ENCODE measurements at regions not wholly inside any gene's neighbourhood (a gene's known extent, or its start where the extent isn't known, plus 50 kb on each side); places are given as distances from the start of the nearest gene placed in this dataset.

DNA sequence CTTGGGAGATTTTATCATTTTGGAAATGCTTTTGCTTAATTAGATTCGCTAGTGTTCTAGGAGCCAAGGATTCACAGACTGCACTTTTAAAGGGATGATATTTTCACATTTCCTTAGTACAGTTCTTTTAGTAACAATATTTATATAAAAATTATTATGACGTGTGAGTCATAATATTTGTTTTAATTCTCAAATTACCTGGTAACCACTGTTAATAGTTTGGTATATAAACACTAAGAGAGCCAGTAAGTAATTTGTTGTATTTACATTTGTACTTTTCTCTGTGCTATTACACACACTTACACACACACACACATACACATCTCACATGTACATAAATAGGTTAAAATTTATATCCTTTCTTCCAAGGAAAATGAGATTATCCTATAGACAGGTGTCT lies 58.8 kb upstream of the RAD23B start:
- no peak overlapping the region for H3K4me3 ChIP-seq
- H3K9me3 ChIP-seq = no peaks in the 10 kb centered on the region
- no peak for DNase-seq
- intact Hi-C loops (cut with DNase I) = no loop called here
- no peaks in the 10 kb centered on the region for H3K4me1 ChIP-seq
- ATAC-seq = no peak
- no peaks in the 10 kb centered on the region for H3K36me3 ChIP-seq
- no peak overlapping the region for H3K27ac ChIP-seq
- no peaks in the 10 kb centered on the region for H3K27me3 ChIP-seq
- TF ChIP-seq, protein P1, sequence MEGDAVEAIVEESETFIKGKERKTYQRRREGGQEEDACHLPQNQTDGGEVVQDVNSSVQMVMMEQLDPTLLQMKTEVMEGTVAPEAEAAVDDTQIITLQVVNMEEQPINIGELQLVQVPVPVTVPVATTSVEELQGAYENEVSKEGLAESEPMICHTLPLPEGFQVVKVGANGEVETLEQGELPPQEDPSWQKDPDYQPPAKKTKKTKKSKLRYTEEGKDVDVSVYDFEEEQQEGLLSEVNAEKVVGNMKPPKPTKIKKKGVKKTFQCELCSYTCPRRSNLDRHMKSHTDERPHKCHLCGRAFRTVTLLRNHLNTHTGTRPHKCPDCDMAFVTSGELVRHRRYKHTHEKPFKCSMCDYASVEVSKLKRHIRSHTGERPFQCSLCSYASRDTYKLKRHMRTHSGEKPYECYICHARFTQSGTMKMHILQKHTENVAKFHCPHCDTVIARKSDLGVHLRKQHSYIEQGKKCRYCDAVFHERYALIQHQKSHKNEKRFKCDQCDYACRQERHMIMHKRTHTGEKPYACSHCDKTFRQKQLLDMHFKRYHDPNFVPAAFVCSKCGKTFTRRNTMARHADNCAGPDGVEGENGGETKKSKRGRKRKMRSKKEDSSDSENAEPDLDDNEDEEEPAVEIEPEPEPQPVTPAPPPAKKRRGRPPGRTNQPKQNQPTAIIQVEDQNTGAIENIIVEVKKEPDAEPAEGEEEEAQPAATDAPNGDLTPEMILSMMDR (IDR thresholded peaks at IDR 0.05) = no peak

DNA sequence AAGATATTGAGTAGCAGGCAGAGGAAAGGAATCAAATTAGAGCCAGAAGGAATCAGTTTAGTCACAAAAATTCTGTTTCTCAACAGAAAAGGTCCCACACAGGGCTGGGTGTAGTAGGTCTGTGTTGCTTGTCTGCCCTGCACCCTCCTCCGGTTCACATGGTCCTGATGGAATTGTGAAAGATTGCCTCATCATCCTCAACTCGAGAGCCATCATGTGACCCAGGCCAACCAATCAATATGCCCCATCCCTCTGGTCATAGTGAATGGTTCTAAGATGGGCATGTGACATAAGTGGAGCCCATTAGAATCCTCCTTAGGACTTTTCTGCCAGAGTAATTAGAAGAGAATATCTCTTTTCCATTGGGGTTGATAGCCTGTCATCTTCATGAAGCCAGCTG lies 56.7 kb upstream of the RAD23B start:
- intact Hi-C loops (cut with DNase I) = no loop called here
- no peaks in the 10 kb centered on the region for H3K36me3 ChIP-seq
- no peak for DNase-seq
- no peak overlapping the region for H3K27ac ChIP-seq
- H3K9me3 ChIP-seq = no peaks in the 10 kb centered on the region
- no peak overlapping the region for H3K4me3 ChIP-seq
- no peak for ATAC-seq
- TF ChIP-seq, protein P1 (IDR thresholded peaks at IDR 0.05) = no peak
- no peaks in the 10 kb centered on the region for H3K27me3 ChIP-seq
- H3K4me1 ChIP-seq = no peaks in the 10 kb centered on the region

DNA sequence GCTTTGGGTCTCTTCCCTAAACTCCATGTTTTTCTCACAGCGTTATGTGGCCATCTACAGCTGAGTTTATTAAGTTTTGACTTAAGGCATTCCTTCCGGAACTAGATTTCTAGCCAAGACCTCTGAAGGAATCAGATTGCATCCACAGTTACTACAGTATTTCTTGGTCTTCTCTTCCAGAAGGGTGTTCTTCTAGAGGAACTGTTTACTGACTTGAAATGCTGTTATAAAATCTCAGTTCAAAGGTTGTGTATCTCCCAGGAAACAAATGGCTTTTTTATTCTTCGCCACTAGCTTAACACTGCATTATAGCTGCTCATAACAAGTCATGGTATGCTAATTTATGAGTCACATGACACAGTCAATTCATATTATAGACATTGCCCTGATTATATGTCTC lies 55.3 kb upstream of the RAD23B start:
- H3K4me3 ChIP-seq = no peak overlapping the region
- no peaks in the 10 kb centered on the region for H3K36me3 ChIP-seq
- no peaks in the 10 kb centered on the region for H3K9me3 ChIP-seq
- TF ChIP-seq, protein P1 (IDR thresholded peaks at IDR 0.05) = no peak
- DNase-seq (no peak), ATAC-seq (no peak)
- intact Hi-C loops (cut with DNase I) = no loop called here
- no peak overlapping the region for H3K27ac ChIP-seq
- H3K27me3 ChIP-seq = no peaks in the 10 kb centered on the region
- H3K4me1 ChIP-seq = no peaks in the 10 kb centered on the region

DNA sequence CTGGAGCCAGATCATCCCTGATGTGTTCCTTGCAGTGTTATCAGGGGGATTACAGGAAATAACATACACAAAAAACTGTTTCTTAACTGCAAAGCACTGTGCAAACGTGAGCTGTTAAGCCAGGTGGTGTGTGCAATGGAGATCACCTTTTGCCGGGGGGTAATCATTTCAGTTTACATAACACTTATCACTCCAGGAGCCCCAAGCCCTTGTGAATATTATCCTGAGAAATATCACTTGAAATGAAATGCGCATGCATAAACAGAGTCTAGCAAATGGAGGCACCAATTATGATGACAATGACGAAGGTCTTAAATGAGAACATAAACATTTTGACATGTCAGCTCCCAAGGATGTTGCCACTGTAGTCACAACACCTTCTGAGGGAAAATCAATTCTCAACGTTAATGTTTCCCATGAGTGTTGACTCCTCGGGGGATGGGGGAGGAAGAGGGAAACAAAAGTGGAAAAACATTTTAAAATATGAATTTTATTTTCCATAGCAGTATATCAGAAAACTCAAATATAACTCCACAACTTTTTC lies 54.5 kb upstream of the RAD23B start:
- Histone ChIP-seq H3K4me3 (no peak overlapping the region), H3K4me1 (no peaks in the 10 kb centered on the region), H3K27ac (no peak overlapping the region), H3K9me3 (no peaks in the 10 kb centered on the region), H3K36me3 (no peaks in the 10 kb centered on the region), H3K27me3 (no peaks in the 10 kb centered on the region)
- DNase-seq (no peak), ATAC-seq (no peak)
- intact Hi-C loops (cut with DNase I) = no loop called here
- TF ChIP-seq, protein P1 (IDR thresholded peaks at IDR 0.05) = no peak

DNA sequence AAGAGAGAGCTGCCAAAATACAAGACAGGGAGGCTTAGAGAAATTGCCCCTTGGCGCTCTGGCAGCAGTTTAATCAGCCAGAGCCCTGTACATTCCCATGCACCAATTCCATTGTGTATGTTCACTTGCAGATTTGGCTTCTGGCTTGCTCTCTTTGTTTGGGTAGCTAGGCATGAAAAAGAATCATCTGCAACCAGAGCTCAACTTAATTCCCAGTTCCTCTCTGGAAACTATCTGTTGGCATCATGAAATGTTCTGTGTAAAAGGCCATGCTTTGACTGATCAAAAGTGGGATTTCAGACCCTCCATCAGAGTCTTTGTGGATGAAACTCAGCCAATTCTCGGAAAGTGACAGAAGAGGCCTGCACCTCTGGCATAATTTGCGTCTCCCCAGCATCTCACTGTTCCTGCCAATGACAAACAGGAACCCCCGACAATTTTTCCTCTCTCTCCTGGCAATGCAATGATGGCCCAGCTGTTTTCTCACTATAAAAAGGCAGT lies 53.8 kb upstream of the RAD23B start:
- H3K27me3 ChIP-seq = no peaks in the 10 kb centered on the region
- no peaks in the 10 kb centered on the region for H3K4me1 ChIP-seq
- no peak for ATAC-seq
- H3K9me3 ChIP-seq = no peaks in the 10 kb centered on the region
- DNase-seq = no peak
- H3K27ac ChIP-seq = no peak overlapping the region
- no peak overlapping the region for H3K4me3 ChIP-seq
- TF ChIP-seq, protein P1 (IDR thresholded peaks at IDR 0.05) = no peak
- intact Hi-C loops (cut with DNase I) = no loop called here
- no peaks in the 10 kb centered on the region for H3K36me3 ChIP-seq
